Muscle of back (tissue), 3 donors: ENCODE measurements at regions not wholly inside any gene's neighbourhood (a gene's known extent, or its start where the extent isn't known, plus 50 kb on each side); places are given as distances from the start of the nearest gene placed in this dataset.

Source experiments
- DNase-seq, 3 donors: peaks; one replicate each; pipeline versions ENCODE4 v3.0.0 to v3.0.0-alpha.2; 2013

GRCh38 chr2:173588931-173589369 lies 234.3 kb downstream of the CDCA7 start:
- no peak for DNase-seq

- peak in 2 of 3 donors; percentile 64 to 73 for DNase-seq
These were observed 235.1 kb downstream of the CDCA7 start for GRCh38 chr2:173589604-173590275.

- DNase-seq, result peak; percentile 73 to 94 (median 82)
These were observed 235.7 kb downstream of the CDCA7 start for GRCh38 chr2:173590276-173590861.

GRCh38 chr2:173593109-173593508 lies 238.4 kb downstream of the CDCA7 start:
- no peak for DNase-seq

- DNase-seq, result no peak
These were observed 241.6 kb downstream of the CDCA7 start for GRCh38 chr2:173596244-173596643.

- DNase-seq, result no peak
These were observed 243.9 kb downstream of the CDCA7 start for GRCh38 chr2:173598525-173598924.

- DNase-seq, result peak in 1 of 3 donors; percentile 11
These were observed 245.2 kb downstream of the CDCA7 start for GRCh38 chr2:173599821-173600359.

- DNase-seq, result no peak
These were observed 247.6 kb downstream of the CDCA7 start for GRCh38 chr2:173602153-173602795.

- no peak for DNase-seq
These were observed 251.3 kb downstream of the CDCA7 start for GRCh38 chr2:173605994-173606393.

GRCh38 chr2:173606619-173607248 lies 252.1 kb downstream of the CDCA7 start:
- peak in 1 of 3 donors; percentile 14 for DNase-seq

GRCh38 chr2:173607606-173608311 lies 253.1 kb downstream of the CDCA7 start:
- DNase-seq, result peak; percentile 59 to 83 (median 67)

GRCh38 chr2:173611121-173611520 lies 256.4 kb downstream of the CDCA7 start:
- no peak for DNase-seq

- DNase-seq, result no peak
These were observed 257.7 kb downstream of the CDCA7 start for GRCh38 chr2:173612354-173612753.

GRCh38 chr2:173613386-173613785 lies 258.7 kb downstream of the CDCA7 start:
- DNase-seq, result no peak

- DNase-seq, result no peak
These were observed 259.7 kb downstream of the CDCA7 start for GRCh38 chr2:173614265-173614930.

GRCh38 chr2:173623438-173624319 lies 269.0 kb downstream of the CDCA7 start:
- DNase-seq, result no peak

- DNase-seq, result no peak
These were observed 270.6 kb downstream of the CDCA7 start for GRCh38 chr2:173625315-173625714.

- DNase-seq, result no peak
These were observed 274.4 kb downstream of the CDCA7 start for GRCh38 chr2:173629076-173629475.

- DNase-seq, result peak in 1 of 3 donors; percentile 20
These were observed 275.9 kb downstream of the CDCA7 start for GRCh38 chr2:173630425-173631126.
